H54 (cell line): ENCODE measurements at regions not wholly inside any gene's neighbourhood (a gene's known extent, or its start where the extent isn't known, plus 50 kb on each side); places are given as distances from the start of the nearest gene placed in this dataset.

Experiments used
- DNase-seq: peaks from one replicate; pipeline ENCODE4 v3.0.0; 2011; ENCODE audit warnings: low spot score, mixed read lengths; ENCODE audit not compliant: insufficient read length
- FAIRE-seq: peaks from 3 replicates; lab custom pipeline; 2011; peaks lifted over from hg19 to GRCh38; lab: Jason Lieb, UNC
- POLR2A ChIP-seq: IDR thresholded peaks from 2 replicates; pipeline ENCODE4 v1.6.1; 2011; ENCODE audit warnings: low read depth, mild to moderate bottlenecking, low read length

DNA sequence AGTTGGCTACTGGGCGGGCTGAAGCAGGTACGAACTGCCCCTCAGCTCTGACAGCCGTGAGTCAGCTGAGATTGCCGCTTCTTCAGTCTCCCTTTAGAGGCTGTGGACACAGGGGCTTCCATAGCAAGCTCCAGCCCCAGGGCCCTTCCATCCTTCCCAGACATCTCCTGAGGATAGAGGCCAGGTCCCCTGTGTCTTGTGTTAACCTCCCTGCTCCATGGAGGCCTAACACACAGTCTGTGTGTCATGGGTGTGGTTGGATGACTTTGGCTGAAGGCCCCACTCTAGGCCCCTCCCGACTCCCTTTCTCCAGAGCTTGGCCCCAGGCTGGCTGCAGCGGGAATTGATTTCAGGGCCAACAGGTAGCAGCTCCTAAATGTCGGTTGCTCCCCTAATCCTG is 116.1 kb upstream of the TLE3 start:
- TF ChIP-seq POLR2A = no peak
- no peak for FAIRE-seq
- no peak for DNase-seq

DNA sequence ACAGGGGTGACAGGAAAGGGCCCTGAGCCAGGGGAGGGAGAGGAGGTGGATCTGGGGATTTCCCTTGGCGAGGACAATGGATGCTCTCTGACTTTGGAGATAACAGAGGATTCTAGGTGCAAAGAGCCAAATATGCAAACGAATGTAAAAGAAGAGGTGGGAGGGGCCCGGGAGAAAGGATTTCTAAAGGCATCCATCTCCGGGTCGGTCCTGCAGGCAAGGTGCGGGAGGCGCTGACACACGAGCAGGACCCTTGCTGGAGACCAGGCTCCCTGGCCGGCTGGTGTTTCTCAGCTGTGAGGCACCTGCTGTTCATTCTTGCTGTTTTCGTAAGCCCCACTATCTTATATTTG is 115.2 kb upstream of the TLE3 start:
- DNase-seq (no peak), FAIRE-seq (no peak)
- no peak for TF ChIP-seq POLR2A

DNA sequence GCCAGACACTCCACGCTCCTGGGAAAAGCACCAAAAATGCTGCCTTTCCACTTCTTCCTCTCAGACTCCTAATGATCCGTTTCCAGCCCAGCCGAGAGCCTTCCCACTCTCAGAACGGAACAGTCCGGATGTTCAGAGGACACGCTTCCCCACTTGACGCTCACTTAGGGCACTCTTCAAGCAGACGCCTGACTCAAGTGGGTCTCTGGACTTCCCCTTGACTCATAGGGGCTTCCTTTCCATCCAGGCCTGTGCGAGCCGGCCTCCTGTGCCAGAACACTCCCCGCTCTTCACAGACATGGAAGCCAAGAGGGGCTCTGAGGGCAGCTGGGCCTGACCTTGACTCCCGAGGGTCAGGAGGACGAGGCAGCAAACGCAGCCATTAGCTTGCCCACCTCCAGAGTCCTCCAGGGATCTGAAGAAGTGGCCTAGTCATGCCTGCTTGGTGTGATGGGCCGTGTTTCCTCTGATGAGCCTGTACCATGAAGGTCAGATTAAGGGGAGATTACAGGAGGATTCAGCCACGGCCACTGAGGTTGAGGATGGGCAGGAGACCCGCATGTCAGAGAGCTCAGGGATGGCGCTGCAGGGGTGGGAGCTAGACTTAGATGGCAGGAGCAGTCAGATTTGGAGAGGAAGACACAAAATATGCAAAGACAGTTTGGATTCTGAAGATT is 114.7 kb upstream of the TLE3 start:
- FAIRE-seq (no peak), DNase-seq (no peak)
- TF ChIP-seq POLR2A = no peak

DNA sequence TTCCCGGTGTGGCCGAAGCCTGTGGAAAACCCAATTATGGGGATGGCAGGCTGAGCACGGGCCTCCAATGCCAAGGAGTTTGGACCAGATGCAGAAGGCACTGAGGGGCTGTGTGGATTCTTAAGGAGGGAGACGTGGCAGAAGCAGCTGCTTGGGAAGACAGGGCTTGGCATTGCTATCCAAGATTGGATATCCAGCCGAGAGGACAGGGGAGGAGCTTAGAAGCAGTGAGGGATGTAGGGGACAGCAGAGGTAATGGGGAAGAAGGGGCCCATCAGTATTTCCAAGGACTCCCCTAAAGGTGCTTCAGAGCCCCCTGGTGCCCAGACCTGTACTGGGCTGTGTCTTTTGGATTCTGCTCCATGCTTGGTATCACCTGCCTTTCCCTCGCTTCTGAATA is 112.8 kb upstream of the TLE3 start:
- FAIRE-seq (no peak), DNase-seq (no peak)
- no peak for TF ChIP-seq POLR2A

DNA sequence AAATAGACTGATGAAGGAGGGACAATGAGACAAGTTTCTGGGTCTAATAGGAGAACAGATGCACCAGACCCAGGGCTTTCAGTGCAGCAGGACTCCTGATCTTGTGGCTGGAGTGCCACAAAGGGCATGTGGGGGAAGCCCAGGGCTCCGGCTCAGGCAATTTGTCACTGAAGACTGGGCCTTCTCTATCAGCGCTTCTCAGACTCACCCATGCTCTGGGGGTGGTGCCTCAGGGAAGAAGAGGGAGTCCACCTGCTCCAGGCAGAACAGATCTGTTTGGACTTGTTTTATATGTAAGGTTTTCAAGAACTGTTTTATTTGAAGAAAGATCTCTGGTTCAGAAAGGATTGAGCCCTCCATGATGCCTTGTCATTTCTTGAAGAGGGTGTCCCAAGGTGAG is 112.4 kb upstream of the TLE3 start:
- no peak for TF ChIP-seq POLR2A
- FAIRE-seq = no peak
- no peak for DNase-seq

DNA sequence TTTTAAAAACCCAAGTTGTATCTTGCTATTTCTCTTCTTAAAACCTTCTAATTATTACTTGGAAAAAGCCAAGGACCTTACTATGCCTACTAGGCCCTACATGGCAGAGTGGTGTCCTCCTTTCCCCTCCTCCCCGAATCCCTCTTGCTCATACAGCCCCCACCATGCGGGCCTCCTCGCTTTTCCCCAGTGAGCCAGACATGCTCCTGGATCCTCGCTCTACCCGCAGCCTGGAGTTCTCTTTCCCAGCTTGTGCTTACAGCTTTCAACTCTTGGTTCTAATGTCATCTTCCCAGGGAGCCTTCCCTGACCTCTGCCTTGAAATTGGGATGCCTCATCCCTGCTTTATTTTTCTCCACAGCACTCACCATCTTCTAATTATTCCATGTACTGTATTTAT is 111.8 kb upstream of the TLE3 start:
- TF ChIP-seq POLR2A = no peak
- FAIRE-seq = no peak
- DNase-seq = no peak

DNA sequence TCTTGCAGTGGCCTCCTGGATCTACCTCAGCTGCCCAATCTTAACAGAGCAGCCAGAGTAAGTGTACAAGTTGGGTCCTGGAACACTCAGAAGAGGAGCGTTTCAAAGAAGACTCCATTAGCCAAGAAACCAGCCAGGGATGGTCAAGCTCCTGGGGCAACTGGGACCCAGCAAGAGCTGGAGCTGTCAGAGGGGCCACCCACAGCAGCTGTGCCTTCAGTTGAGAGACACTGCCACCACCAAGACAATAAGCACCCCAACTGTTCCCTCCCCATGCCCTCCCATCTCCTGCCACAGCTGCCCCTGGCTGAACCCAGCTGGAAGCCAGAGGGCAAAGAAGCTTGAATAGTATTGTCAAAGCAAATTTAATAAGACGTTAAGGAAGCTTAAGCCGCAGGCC is 110.6 kb upstream of the TLE3 start:
- DNase-seq = no peak
- no peak for FAIRE-seq
- TF ChIP-seq POLR2A = no peak

DNA sequence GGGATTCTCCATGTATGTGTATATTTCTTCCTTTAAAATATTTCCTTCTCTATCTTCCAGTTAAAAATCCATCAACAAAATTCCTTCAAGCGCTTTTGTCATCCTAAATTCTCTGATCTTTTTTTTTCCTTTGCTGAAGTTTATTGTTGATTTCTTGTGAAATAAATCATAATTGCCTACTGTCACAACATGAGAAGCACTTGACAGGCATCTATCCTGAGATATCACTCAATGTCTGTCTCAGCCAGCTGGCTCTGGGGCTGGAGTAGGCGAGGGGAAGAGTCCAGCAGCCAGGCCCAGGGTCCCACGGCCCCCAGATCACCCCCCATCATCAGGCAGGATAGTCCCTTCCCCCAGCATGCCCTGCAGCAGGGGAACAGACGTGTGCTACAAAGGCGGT is 109.0 kb upstream of the TLE3 start:
- TF ChIP-seq POLR2A = no peak
- DNase-seq = no peak
- no peak for FAIRE-seq

DNA sequence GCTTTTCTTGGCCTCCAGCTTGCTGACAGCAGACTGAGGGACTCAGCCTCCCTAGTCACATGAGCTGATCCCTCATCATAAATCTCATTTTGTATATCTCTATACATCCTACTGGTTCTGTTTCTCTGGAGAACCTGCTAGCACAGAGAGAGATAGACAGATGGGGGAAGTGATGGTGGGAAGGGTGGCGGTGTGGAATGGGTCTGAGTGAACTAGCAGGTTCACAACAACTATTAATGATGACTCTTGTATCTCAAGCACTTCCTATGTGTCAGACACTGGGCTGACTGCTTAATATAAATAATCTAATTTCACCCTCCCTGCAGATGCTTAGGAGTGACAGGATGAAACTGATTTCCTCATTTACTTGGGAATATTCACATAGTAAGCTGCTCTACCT is 106.9 kb upstream of the TLE3 start:
- FAIRE-seq = no peak
- no peak for DNase-seq
- no peak for TF ChIP-seq POLR2A

DNA sequence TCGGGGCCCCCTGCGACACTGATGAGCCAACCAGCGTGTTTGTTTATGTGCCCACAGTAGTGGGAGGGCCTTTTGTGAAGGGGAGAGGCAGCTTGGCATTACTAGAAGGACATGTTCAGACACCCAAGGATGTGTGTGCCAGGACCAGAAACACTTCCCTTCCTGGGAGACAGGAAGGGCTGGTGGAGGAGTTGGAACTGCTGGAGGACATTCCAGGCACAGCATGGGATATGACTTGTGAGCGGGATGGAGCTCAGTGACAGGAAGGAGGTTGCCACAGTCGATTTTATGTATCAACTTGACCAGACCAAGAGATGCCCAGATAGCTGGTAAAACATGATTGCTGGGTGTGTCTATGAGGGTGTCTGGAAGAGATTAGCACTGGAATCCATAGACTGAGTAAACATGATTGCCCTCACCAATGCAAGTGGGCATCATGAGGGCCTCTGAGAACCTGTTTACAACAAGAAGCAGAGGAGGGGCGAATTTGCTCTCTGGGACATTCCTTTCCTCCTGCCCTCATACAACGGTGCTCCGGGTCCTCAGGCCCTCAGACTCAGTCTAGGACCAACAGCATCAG is 106.4 kb upstream of the TLE3 start:
- no peak for TF ChIP-seq POLR2A
- FAIRE-seq (no peak), DNase-seq (no peak)

DNA sequence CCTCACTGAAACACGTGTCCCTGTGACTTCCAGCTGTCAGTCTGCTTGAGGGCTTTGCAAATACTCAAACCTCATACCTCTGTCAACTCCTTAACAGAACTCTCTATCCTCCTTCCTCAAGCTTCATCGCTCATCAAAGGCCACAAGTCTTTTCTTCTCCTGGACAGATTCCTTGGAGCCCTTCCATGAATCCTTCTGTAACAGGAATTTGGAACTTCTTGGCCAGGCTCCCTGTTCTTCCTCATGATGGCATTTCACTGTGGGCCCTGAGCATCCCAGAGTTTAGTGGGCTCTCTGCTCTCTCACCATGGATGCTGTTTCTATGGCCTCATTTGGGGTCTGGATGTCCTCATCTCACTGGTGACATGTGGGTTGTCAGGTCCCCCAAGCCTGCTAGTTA is 105.0 kb upstream of the TLE3 start:
- TF ChIP-seq POLR2A = no peak
- no peak for DNase-seq
- no peak for FAIRE-seq

DNA sequence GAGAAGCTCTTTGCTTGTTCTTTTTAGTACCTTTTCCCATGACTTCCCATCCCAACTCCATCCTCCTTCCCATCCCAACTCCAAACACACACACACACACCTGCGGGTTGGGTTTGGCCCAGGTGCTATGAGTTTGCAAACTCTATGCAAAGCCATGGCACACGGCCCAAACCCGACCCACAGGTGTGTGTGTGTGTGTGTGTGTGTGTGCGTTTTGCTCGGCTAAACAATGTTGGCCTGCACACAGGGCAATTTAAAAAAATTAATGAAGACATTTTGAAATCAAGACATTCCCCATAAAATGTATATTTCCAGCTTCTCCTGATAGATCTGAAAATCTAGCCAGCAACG is 103.7 kb upstream of the TLE3 start:
- no peak for FAIRE-seq
- TF ChIP-seq POLR2A = no peak
- DNase-seq = no peak

DNA sequence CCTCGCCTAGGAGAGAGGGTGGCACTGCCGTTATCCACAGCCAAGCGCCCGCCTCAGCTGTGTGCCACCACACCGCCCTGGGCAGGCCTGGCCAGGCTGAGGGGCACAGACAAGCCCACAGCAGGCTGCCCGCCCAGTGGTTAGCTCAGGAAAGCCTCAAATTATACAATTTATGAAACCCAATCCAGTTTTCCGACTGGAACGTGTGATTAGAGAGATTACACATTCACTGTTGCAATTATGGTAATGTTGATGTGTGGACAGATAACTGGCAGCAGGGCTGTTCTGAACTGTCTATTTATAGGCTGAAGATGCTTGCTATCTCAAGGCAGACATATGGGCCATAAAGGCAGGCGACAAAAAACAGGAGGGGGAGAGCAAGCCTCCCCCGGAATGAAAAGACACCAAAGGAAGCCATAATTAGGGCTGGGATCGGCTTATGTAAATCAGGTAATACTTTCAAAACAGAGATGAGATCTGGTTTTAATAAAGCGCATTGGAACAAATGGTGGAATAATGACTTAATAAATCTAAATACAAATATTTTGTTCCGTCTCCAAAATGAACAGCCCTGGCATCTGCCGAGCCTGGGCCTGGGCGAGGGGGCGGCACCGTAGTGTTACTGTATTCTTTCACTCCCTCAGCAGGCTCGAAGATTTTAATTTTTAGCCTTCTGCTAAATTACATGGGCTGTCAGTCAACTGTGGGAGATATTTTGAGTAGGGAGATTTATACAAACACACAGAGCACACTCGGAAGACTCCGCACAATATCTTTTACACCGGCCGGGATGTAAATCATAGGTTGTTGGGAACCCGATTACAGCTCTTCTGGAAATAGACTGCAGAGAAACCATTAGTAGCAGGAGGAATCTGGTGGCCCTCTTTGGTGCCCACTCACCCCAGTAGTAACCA is 103.1 kb upstream of the TLE3 start:
- DNase-seq = no peak
- FAIRE-seq = no peak
- no peak for TF ChIP-seq POLR2A

DNA sequence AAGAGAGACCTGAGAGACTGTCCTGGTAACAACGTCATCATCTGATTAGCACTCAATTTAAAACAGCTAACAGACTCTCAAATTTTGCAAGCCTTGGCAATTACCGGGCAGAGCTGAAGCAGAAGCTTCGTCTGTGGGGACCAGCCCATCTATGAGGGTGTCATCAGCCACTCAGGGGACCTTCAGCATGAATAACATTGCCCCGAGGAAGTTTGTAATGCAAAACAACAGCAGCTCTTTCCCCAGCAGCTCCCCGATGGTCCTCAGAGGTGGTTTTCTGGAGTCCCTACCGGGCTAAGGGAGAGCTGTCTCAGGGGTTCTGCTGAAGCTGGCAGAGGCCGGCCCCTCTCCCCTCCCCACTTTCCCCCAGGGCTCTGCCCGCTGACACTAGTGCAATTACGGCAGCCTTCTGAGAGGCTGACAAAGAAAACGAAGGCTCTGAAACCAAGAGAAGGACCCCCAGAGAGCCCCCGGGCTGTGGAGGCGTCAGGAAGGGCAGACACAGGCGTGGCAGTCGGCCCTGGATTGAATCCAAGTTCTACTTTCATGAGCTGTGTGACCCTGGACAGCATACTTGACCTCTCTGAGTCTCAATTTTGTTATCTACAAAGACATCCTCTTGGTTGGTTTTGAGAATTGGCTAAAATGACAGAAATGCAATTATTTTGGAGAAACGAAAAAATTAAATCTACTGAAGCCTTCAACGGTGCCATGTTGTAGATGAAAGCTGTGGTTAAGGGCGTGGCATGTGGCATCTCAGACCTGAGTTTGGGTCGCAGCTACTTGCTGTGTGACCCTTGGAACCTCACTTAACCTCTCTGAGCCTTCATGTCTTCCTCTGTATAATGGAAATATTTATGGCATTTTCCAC is 102.1 kb upstream of the TLE3 start:
- DNase-seq (no peak), FAIRE-seq (no peak)
- no peak for TF ChIP-seq POLR2A

DNA sequence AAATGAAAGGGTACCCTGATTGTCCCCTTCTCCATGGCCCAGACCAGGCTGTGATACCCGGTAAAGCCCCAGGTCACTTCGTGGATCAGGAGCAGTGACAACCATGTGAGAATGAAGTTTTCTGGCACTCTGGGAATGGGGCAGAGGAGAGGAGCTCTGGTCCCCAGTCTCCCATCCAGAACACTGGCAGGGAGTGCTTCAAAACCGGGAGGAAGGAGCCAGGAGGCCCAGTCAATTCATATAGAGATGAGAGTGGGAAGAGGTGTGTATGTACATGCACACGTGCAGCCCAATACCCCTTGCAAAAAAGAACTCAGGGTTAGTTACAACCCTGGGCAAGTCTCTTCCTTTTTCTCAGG is 101.4 kb upstream of the TLE3 start:
- DNase-seq = no peak
- TF ChIP-seq POLR2A = no peak
- FAIRE-seq = no peak
